Lung microvascular endothelial cell (primary cell): ENCODE measurements at regions not wholly inside any gene's neighbourhood (a gene's known extent, or its start where the extent isn't known, plus 50 kb on each side); places are given as distances from the start of the nearest gene placed in this dataset.
"Not testable (repeated sequence)": the region's sequence is repeated elsewhere in the genome, so short reads cannot be mapped to it uniquely, and the experiment has no call there.

ENCODE experiments used
- DNase-seq, 2 donors: peaks; one replicate each; pipeline versions ENCODE4 v3.0.0 to v3.0.0-alpha.2; 2010; ENCODE audit warnings: low read depth in 2 of 2

- DNase-seq = no peak
Observed at GRCh38 chr15:91356083-91356482, 256.0 kb downstream of the SV2B start.

- DNase-seq = no peak
Observed at GRCh38 chr15:91357011-91357410, 257.0 kb downstream of the SV2B start.

GRCh38 chr15:91357486-91357885, 257.4 kb downstream of the SV2B start:
- no peak for DNase-seq

GRCh38 chr15:91358405-91358804, 258.3 kb downstream of the SV2B start:
- DNase-seq = no peak

GRCh38 chr15:91361696-91362095, 261.6 kb downstream of the SV2B start:
- DNase-seq = not testable (repeated sequence)

- DNase-seq = no peak
Observed at GRCh38 chr15:91366111-91366510, 266.1 kb downstream of the SV2B start.

- no peak for DNase-seq
Observed at GRCh38 chr15:91368611-91369010, 268.6 kb downstream of the SV2B start.

- peak in 1 of 2 donors; percentile 1 for DNase-seq
Observed at GRCh38 chr15:91369823-91370222, 269.8 kb downstream of the SV2B start.

- DNase-seq = not testable (repeated sequence)
Observed at GRCh38 chr15:91371345-91371744, 271.3 kb downstream of the SV2B start.

- no peak for DNase-seq
Observed at GRCh38 chr15:91374336-91374735, 274.3 kb downstream of the SV2B start.

- no peak for DNase-seq
Observed at GRCh38 chr15:91376038-91376437, 276.0 kb downstream of the SV2B start.

GRCh38 chr15:91380114-91380513, 280.1 kb downstream of the SV2B start:
- DNase-seq = no peak

- DNase-seq = no peak
Observed at GRCh38 chr15:91383532-91383931, 283.5 kb downstream of the SV2B start.

- DNase-seq = no peak
Observed at GRCh38 chr15:91384189-91384730, 284.2 kb downstream of the SV2B start.

GRCh38 chr15:91385311-91385710, 285.3 kb downstream of the SV2B start:
- no peak for DNase-seq

- no peak for DNase-seq
Observed at GRCh38 chr15:91393186-91393585, 293.1 kb downstream of the SV2B start.

- no peak for DNase-seq
Observed at GRCh38 chr15:91400481-91400880, 300.4 kb downstream of the SV2B start.

- DNase-seq = peak in 1 of 2 donors; percentile 1
Observed at GRCh38 chr15:91407269-91407889, 307.3 kb downstream of the SV2B start.

GRCh38 chr15:91408476-91409076, 308.5 kb downstream of the SV2B start:
- no peak for DNase-seq

- no peak for DNase-seq
Observed at GRCh38 chr15:91409387-91409786, 309.3 kb downstream of the SV2B start.

GRCh38 chr15:91411586-91411985, 311.5 kb downstream of the SV2B start:
- DNase-seq = no peak

- no peak for DNase-seq
Observed at GRCh38 chr15:91412138-91412928, 312.3 kb downstream of the SV2B start.
